GM10248 (cell line): ENCODE measurements at regions not wholly inside any gene's neighbourhood (a gene's known extent, or its start where the extent isn't known, plus 50 kb on each side); places are given as distances from the start of the nearest gene placed in this dataset.

Experiments
- CTCF ChIA-PET: fragments of 300-600 bp; sonication (Branson Sonifier 250); formaldehyde crosslinking; extraction: SDS; loops from one replicate; lab custom pipeline; 2021; ENCODE audit warnings: antibody characterized with exemption; lab: Yijun Ruan, JAX
- POLR2A ChIA-PET: fragments of 350-650 bp; sonication (Branson Sonifier 250); formaldehyde crosslinking; extraction: SDS; loops from one replicate; lab custom pipeline; 2020; ENCODE audit warnings: antibody characterized with exemption; lab: Yijun Ruan, JAX
- DNase-seq: peaks from one replicate; pipeline ENCODE4 v3.0.0; 2012; ENCODE audit errors: extremely low spot score
- TF ChIP-seq, protein P1 (sequence below): IDR thresholded peaks from 2 replicates; pipeline ENCODE4 v1.5.1; 2012; ENCODE audit warnings: mild to moderate bottlenecking, low read depth; ENCODE audit errors: extremely low read depth, missing control alignments, control extremely low read depth

DNA sequence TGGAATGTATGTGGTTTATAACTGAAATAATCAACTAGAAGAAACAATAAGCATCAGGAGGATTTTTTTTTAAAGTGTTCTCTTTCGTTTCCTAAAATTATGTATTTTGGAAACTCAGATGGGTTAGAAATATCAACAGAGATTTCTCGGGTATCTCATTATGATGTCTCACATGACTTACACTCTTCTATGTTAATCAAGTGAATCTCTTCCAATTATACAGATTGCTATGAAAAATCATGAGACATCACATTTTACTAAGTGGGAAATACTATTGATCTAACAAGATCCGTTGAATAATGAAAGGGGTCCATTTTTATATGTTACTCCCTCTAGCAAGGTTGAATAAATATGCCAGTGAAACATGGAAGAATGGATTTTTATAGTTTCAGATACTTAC is 54.7 kb upstream of the NRIP1 start:
- ChIA-PET POLR2A (no interaction called here), CTCF (no interaction called here)
- DNase-seq: no peak
- TF ChIP-seq, protein P1, sequence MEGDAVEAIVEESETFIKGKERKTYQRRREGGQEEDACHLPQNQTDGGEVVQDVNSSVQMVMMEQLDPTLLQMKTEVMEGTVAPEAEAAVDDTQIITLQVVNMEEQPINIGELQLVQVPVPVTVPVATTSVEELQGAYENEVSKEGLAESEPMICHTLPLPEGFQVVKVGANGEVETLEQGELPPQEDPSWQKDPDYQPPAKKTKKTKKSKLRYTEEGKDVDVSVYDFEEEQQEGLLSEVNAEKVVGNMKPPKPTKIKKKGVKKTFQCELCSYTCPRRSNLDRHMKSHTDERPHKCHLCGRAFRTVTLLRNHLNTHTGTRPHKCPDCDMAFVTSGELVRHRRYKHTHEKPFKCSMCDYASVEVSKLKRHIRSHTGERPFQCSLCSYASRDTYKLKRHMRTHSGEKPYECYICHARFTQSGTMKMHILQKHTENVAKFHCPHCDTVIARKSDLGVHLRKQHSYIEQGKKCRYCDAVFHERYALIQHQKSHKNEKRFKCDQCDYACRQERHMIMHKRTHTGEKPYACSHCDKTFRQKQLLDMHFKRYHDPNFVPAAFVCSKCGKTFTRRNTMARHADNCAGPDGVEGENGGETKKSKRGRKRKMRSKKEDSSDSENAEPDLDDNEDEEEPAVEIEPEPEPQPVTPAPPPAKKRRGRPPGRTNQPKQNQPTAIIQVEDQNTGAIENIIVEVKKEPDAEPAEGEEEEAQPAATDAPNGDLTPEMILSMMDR: no peak

DNA sequence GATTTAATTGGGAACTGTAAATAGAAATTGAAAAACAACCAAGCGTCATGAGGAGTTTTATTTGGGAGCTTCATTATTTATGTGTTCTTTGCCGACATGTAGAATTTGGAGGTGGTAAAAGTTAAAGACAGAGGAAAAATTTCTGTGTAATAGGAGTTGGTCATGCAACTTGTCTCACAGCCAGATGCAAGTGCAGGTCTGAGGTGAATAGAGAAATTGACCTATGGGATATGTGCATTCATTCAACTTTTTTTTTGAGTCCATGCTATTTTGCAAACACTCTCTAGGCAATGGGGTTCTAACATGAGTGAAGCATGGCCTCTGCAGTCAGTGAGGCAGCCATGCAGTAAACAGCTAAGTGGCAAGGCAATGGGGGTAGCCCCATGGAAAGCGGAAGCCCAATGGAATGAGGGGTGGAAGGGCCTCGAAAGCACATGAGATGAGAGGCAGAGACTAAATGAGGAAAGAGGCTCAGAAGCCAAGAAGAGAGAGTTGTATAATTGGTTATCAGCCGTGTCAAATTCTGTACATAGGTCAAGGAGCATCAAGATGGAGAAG is 56.4 kb upstream of the NRIP1 start:
- ChIA-PET CTCF (interaction anchor here (1.3 to 2.6 kb wide), 2 partner anchors 11 to 49 kb away, joined by 3 to 7 read pairs; no protein-coding TSS in a partner anchor), POLR2A (no interaction called here)
- DNase-seq: no peak
- TF ChIP-seq, protein P1: no peak

GRCh38 chr21:15121655-15122120 is 56.9 kb upstream of the NRIP1 start:
- DNase-seq: no peak
- CTCF ChIA-PET: interaction anchor here (1.2 to 2.6 kb wide), 5 partner anchors 9 to 257 kb away, joined by 3 to 7 read pairs (median 3); no protein-coding TSS in a partner anchor
- TF ChIP-seq, protein P1: no peak
- POLR2A ChIA-PET: no interaction called here

DNA sequence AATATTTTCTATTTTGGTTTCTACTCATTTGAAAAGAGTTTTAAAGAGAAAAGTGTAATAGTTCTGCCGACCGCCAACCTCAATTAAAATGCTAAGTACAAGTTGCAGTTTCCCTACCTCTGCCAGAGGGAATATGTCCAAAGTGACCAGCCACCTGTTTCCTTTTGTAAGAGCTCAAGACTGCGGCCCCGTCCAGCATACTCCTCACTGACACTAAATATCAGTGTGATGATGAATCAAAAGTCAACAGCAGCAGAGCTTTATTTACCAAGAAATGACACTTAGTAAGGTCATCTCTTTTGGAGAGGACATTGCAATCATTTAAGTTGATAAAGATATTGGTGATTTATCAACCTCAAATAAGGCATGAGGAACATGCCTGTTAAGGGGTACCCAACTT is 57.4 kb upstream of the NRIP1 start:
- POLR2A ChIA-PET: no interaction called here

GRCh38 chr21:15124731-15125130 is 59.9 kb upstream of the NRIP1 start:
- POLR2A ChIA-PET: no interaction called here
- CTCF ChIA-PET: interaction anchor here (1.1 to 1.2 kb wide), 2 partner anchors 11 to 12 kb away, joined by 3 to 6 read pairs; no protein-coding TSS in a partner anchor
- TF ChIP-seq, protein P1: no peak
- no peak for DNase-seq

More for the DNA sequence above, 57.4 kb upstream of the NRIP1 start:
- TF ChIP-seq, protein P1: no peak
- DNase-seq: no peak
- CTCF ChIA-PET: interaction anchor here (1.2 to 2.6 kb wide), 5 partner anchors 10 to 258 kb away, joined by 3 to 7 read pairs (median 3); no protein-coding TSS in a partner anchor

DNA sequence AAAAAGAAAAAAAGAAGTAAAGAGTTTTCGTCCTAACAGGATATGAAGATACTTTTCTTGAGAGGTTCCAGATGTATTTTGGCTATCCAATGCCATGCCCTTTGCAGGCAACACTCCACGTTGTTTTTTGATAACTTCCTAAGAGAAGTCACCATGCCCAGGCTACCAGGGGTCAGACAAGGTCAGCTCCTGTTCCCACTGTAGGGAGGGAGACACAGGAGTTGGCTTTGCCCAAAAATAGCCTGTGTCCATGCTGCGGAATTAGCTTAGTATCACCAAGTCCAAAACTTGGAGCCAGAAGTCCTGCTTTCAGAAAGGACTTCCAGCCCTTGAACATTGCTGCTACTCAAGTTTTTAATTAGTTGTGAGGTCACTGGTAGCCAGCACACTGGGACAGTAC is 62.1 kb upstream of the NRIP1 start:
- TF ChIP-seq, protein P1: no peak
- ChIA-PET POLR2A (no interaction called here), CTCF (no interaction called here)
- no peak for DNase-seq
